ENCODE measurements at regions not wholly inside any gene's neighbourhood (a gene's known extent, or its start where the extent isn't known, plus 50 kb on each side); places are given as distances from the start of the nearest gene placed in this dataset.

GRCh38 chr3:104903064-104903463 lies 463.6 kb upstream of the ALCAM start:
- Histone ChIP-seq H4K20me1 (ENCODE audit: insufficient read depth, low read length) (no peaks in the 10 kb centered on the region), H3K9me3 (ENCODE audit: low read depth, low read length) (peaks cover 4% of the 10 kb centered on the region), H3K4me1 (ENCODE audit: insufficient read depth, low read length) (no peaks in the 10 kb centered on the region), H3K27ac (ENCODE audit: low read depth, low read length) (no peak overlapping the region), H3K4me2 (ENCODE audit: insufficient read depth, low read length) (no peak overlapping the region), H2AFZ (ENCODE audit: low read length) (no peak overlapping the region), H3K36me3 (ENCODE audit: insufficient read depth, low read length) (no peaks in the 10 kb centered on the region), H3K27me3 (ENCODE audit: insufficient read depth, low read length) (no peaks in the 10 kb centered on the region), H3K4me3 (ENCODE audit: insufficient read depth, low read length) (no peak overlapping the region), H3K79me2 (ENCODE audit: insufficient read depth, low read length) (peaks cover 3% of the 10 kb centered on the region)
- DNase-seq (ENCODE audit: insufficient read length, low spot score, missing footprints), result no peak
- TF ChIP-seq, protein P1, sequence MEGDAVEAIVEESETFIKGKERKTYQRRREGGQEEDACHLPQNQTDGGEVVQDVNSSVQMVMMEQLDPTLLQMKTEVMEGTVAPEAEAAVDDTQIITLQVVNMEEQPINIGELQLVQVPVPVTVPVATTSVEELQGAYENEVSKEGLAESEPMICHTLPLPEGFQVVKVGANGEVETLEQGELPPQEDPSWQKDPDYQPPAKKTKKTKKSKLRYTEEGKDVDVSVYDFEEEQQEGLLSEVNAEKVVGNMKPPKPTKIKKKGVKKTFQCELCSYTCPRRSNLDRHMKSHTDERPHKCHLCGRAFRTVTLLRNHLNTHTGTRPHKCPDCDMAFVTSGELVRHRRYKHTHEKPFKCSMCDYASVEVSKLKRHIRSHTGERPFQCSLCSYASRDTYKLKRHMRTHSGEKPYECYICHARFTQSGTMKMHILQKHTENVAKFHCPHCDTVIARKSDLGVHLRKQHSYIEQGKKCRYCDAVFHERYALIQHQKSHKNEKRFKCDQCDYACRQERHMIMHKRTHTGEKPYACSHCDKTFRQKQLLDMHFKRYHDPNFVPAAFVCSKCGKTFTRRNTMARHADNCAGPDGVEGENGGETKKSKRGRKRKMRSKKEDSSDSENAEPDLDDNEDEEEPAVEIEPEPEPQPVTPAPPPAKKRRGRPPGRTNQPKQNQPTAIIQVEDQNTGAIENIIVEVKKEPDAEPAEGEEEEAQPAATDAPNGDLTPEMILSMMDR (IDR thresholded peaks at IDR 0.05; ENCODE audit: extremely low read depth, low read depth, low read length), result no peak

DNA sequence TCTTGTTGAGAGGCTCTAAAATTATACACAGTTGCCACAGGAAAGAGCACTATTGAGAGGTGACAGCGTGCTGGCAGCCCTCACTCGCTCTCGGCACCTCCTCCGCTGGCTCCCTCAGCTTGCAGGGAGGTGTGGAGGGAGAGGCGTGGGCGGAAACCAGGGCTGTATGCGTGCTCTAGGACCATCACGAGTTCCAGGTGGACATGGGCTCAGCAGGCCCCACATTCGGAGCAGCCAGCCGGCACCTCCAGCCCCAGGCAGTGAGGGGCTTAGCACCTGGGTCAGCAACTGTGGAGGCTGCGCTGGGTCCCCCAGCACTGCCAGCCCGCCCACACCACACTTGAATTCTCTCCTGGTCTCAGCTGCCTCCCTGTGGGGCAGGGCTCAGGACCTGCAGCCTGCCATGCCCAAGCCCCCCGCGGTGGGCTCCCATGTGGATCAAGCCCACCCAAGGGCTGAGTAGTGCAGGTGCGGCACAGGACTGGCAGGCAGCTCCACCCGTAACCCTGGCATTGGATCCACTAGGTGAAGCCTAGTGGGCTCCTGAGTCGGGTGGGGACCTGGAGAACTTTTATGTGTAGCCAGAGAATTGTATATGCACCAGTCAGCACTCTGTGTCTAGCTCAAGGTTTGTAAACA lies 460.6 kb upstream of the ALCAM start:
- H3K27ac ChIP-seq (ENCODE audit: low read depth, low read length), result no peak overlapping the region
- TF ChIP-seq, protein P1 (IDR thresholded peaks at IDR 0.05; ENCODE audit: extremely low read depth, low read depth, low read length), result no peak
- no peak overlapping the region for H3K4me2 ChIP-seq (ENCODE audit: insufficient read depth, low read length)
- H3K27me3 ChIP-seq (ENCODE audit: insufficient read depth, low read length), result no peaks in the 10 kb centered on the region
- H3K4me3 ChIP-seq (ENCODE audit: insufficient read depth, low read length), result no peak overlapping the region
- H3K4me1 ChIP-seq (ENCODE audit: insufficient read depth, low read length), result peaks cover 18% of the 10 kb centered on the region
- no peaks in the 10 kb centered on the region for H4K20me1 ChIP-seq (ENCODE audit: insufficient read depth, low read length)
- H3K36me3 ChIP-seq (ENCODE audit: insufficient read depth, low read length), result no peaks in the 10 kb centered on the region
- peaks cover 3% of the 10 kb centered on the region for H3K79me2 ChIP-seq (ENCODE audit: insufficient read depth, low read length)
- no peak for DNase-seq (ENCODE audit: insufficient read length, low spot score, missing footprints)
- no peak overlapping the region for H2AFZ ChIP-seq (ENCODE audit: low read length)
- peaks cover 4% of the 10 kb centered on the region for H3K9me3 ChIP-seq (ENCODE audit: low read depth, low read length)

DNA sequence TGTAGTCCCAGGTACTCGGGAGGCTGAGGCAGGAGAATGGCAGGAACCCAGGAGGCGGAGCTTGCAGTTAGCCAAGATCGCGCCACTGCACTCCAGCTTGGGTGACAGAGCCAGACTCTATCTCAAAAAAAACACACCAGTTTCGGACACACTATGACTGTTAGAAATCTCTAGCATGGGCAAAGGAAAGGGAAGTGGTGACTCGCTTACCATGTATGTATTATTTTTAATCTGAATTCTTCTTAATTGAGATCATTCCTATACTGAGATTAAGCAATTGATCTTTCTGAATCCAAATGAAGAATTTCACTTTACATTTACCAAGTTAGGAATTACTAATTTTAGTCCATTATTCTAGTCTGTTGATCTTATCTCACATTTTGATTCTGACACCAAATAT lies 459.2 kb upstream of the ALCAM start:
- Histone ChIP-seq H3K4me1 (ENCODE audit: insufficient read depth, low read length) (peaks cover 20% of the 10 kb centered on the region), H3K36me3 (ENCODE audit: insufficient read depth, low read length) (no peaks in the 10 kb centered on the region), H3K79me2 (ENCODE audit: insufficient read depth, low read length) (peaks cover 3% of the 10 kb centered on the region), H2AFZ (ENCODE audit: low read length) (no peak overlapping the region), H3K27ac (ENCODE audit: low read depth, low read length) (peak overlapping the region; percentile 56), H3K9me3 (ENCODE audit: low read depth, low read length) (peaks cover 4% of the 10 kb centered on the region), H4K20me1 (ENCODE audit: insufficient read depth, low read length) (no peaks in the 10 kb centered on the region), H3K4me3 (ENCODE audit: insufficient read depth, low read length) (no peak overlapping the region), H3K4me2 (ENCODE audit: insufficient read depth, low read length) (no peak overlapping the region), H3K27me3 (ENCODE audit: insufficient read depth, low read length) (no peaks in the 10 kb centered on the region)
- TF ChIP-seq, protein P1 (IDR thresholded peaks at IDR 0.05; ENCODE audit: extremely low read depth, low read depth, low read length), result no peak
- DNase-seq (ENCODE audit: insufficient read length, low spot score, missing footprints), result peak; percentile 86

GRCh38 chr3:104908761-104909160 lies 457.9 kb upstream of the ALCAM start:
- TF ChIP-seq, protein P1 (IDR thresholded peaks at IDR 0.05; ENCODE audit: extremely low read depth, low read depth, low read length), result no peak
- H3K4me3 ChIP-seq (ENCODE audit: insufficient read depth, low read length), result no peak overlapping the region
- H3K27ac ChIP-seq (ENCODE audit: low read depth, low read length), result peak overlapping the region; percentile 60
- peak overlapping the region; percentile 53 for H2AFZ ChIP-seq (ENCODE audit: low read length)
- H3K27me3 ChIP-seq (ENCODE audit: insufficient read depth, low read length), result no peaks in the 10 kb centered on the region
- peaks cover 3% of the 10 kb centered on the region for H3K79me2 ChIP-seq (ENCODE audit: insufficient read depth, low read length)
- peaks cover 3% of the 10 kb centered on the region for H3K9me3 ChIP-seq (ENCODE audit: low read depth, low read length)
- no peak for DNase-seq (ENCODE audit: insufficient read length, low spot score, missing footprints)
- H3K4me2 ChIP-seq (ENCODE audit: insufficient read depth, low read length), result peak overlapping the region; percentile 21
- H3K36me3 ChIP-seq (ENCODE audit: insufficient read depth, low read length), result no peaks in the 10 kb centered on the region
- peaks cover 20% of the 10 kb centered on the region for H3K4me1 ChIP-seq (ENCODE audit: insufficient read depth, low read length)
- H4K20me1 ChIP-seq (ENCODE audit: insufficient read depth, low read length), result no peaks in the 10 kb centered on the region

All from osteoblast (primary cell).